ENCODE measurements at regions not wholly inside any gene's neighbourhood (a gene's known extent, or its start where the extent isn't known, plus 50 kb on each side); places are given as distances from the start of the nearest gene placed in this dataset.

- no peak for TF ChIP-seq TAF1 (IDR thresholded peaks at IDR 0.05; ENCODE audit: low read depth, low read length)
- FAIRE-seq (no peak), DNase-seq (ENCODE audit: insufficient read length, low spot score) (no peak)
Measured at GRCh38 chr10:44818041-44818649, 93.0 kb upstream of the TMEM72 start.

- FAIRE-seq (no peak), DNase-seq (ENCODE audit: insufficient read length, low spot score) (no peak)
- TF ChIP-seq POU2F2 (IDR thresholded peaks at IDR 0.05; ENCODE audit: low read depth, low read length) (no peak), SPI1 (IDR thresholded peaks at IDR 0.05; ENCODE audit: low read depth, low read length) (no peak), PAX5 (IDR thresholded peaks at IDR 0.05; ENCODE audit: insufficient read depth, low read length, severe bottlenecking) (no peak)
Measured at GRCh38 chr10:44818701-44819127, 92.4 kb upstream of the TMEM72 start.

- FAIRE-seq (no peak), DNase-seq (ENCODE audit: insufficient read length, low spot score) (no peak)
- TF ChIP-seq TAF1 (IDR thresholded peaks at IDR 0.05; ENCODE audit: low read depth, low read length) (no peak), POLR2AphosphoS5 (IDR thresholded peaks at IDR 0.05; ENCODE audit: low read depth, low read length) (no peak)
Measured at GRCh38 chr10:44820094-44820493, 91.0 kb upstream of the TMEM72 start.

GRCh38 chr10:44821290-44821689 is 89.8 kb upstream of the TMEM72 start:
- FAIRE-seq (no peak), DNase-seq (ENCODE audit: insufficient read length, low spot score) (no peak)
- TF ChIP-seq TAF1 (IDR thresholded peaks at IDR 0.05; ENCODE audit: low read depth, low read length) (no peak), SPI1 (IDR thresholded peaks at IDR 0.05; ENCODE audit: low read depth, low read length) (no peak), POLR2A (IDR thresholded peaks at IDR 0.05; ENCODE audit: low read depth, low read length) (no peak), POU2F2 (IDR thresholded peaks at IDR 0.05; ENCODE audit: low read depth, low read length) (no peak), PAX5 (IDR thresholded peaks at IDR 0.05; ENCODE audit: insufficient read depth, low read length, severe bottlenecking) (no peak), POLR2AphosphoS5 (IDR thresholded peaks at IDR 0.05; ENCODE audit: low read depth, low read length) (no peak)

- DNase-seq (ENCODE audit: insufficient read length, low spot score) (no peak), FAIRE-seq (no peak)
- TF ChIP-seq POLR2A (IDR thresholded peaks at IDR 0.05; ENCODE audit: low read depth, low read length) (no peak), PAX5 (IDR thresholded peaks at IDR 0.05; ENCODE audit: insufficient read depth, low read length, severe bottlenecking) (no peak), TAF1 (IDR thresholded peaks at IDR 0.05; ENCODE audit: low read depth, low read length) (no peak), SPI1 (IDR thresholded peaks at IDR 0.05; ENCODE audit: low read depth, low read length) (no peak), POU2F2 (IDR thresholded peaks at IDR 0.05; ENCODE audit: low read depth, low read length) (no peak), POLR2AphosphoS5 (IDR thresholded peaks at IDR 0.05; ENCODE audit: low read depth, low read length) (no peak)
Measured at GRCh38 chr10:44822349-44822748, 88.8 kb upstream of the TMEM72 start.

GRCh38 chr10:44822966-44823365 is 88.2 kb upstream of the TMEM72 start:
- FAIRE-seq: no peak
- TF ChIP-seq POLR2AphosphoS5 (IDR thresholded peaks at IDR 0.05; ENCODE audit: low read depth, low read length): no peak
- TF ChIP-seq POLR2A (IDR thresholded peaks at IDR 0.05; ENCODE audit: low read depth, low read length): no peak
- no peak for TF ChIP-seq PAX5 (IDR thresholded peaks at IDR 0.05; ENCODE audit: insufficient read depth, low read length, severe bottlenecking)
- no peak for TF ChIP-seq TAF1 (IDR thresholded peaks at IDR 0.05; ENCODE audit: low read depth, low read length)
- no peak for TF ChIP-seq POU2F2 (IDR thresholded peaks at IDR 0.05; ENCODE audit: low read depth, low read length)
- TF ChIP-seq SPI1 (IDR thresholded peaks at IDR 0.05; ENCODE audit: low read depth, low read length): no peak

GRCh38 chr10:44824607-44825006 is 86.5 kb upstream of the TMEM72 start:
- TF ChIP-seq SPI1 (IDR thresholded peaks at IDR 0.05; ENCODE audit: low read depth, low read length): no peak
- no peak for TF ChIP-seq POLR2AphosphoS5 (IDR thresholded peaks at IDR 0.05; ENCODE audit: low read depth, low read length)
- no peak for TF ChIP-seq POLR2A (IDR thresholded peaks at IDR 0.05; ENCODE audit: low read depth, low read length)
- TF ChIP-seq PAX5 (IDR thresholded peaks at IDR 0.05; ENCODE audit: insufficient read depth, low read length, severe bottlenecking): no peak
- TF ChIP-seq POU2F2 (IDR thresholded peaks at IDR 0.05; ENCODE audit: low read depth, low read length): no peak
- TF ChIP-seq TAF1 (IDR thresholded peaks at IDR 0.05; ENCODE audit: low read depth, low read length): no peak
- FAIRE-seq (no peak), DNase-seq (ENCODE audit: insufficient read length, low spot score) (no peak)

More at GRCh38 chr10:44822966-44823365, 88.2 kb upstream of the TMEM72 start:
- DNase-seq (ENCODE audit: insufficient read length, low spot score): no peak

- TF ChIP-seq POLR2A (IDR thresholded peaks at IDR 0.05; ENCODE audit: low read depth, low read length) (no peak), POU2F2 (IDR thresholded peaks at IDR 0.05; ENCODE audit: low read depth, low read length) (no peak), PAX5 (IDR thresholded peaks at IDR 0.05; ENCODE audit: insufficient read depth, low read length, severe bottlenecking) (no peak), SPI1 (IDR thresholded peaks at IDR 0.05; ENCODE audit: low read depth, low read length) (no peak), TAF1 (IDR thresholded peaks at IDR 0.05; ENCODE audit: low read depth, low read length) (no peak), POLR2AphosphoS5 (IDR thresholded peaks at IDR 0.05; ENCODE audit: low read depth, low read length) (no peak)
- FAIRE-seq (no peak), DNase-seq (ENCODE audit: insufficient read length, low spot score) (no peak)
Measured at GRCh38 chr10:44827431-44828006, 83.6 kb upstream of the TMEM72 start.

- FAIRE-seq (no peak), DNase-seq (ENCODE audit: insufficient read length, low spot score) (no peak)
- TF ChIP-seq SPI1 (IDR thresholded peaks at IDR 0.05; ENCODE audit: low read depth, low read length): no peak
- no peak for TF ChIP-seq POU2F2 (IDR thresholded peaks at IDR 0.05; ENCODE audit: low read depth, low read length)
- TF ChIP-seq PAX5 (IDR thresholded peaks at IDR 0.05; ENCODE audit: insufficient read depth, low read length, severe bottlenecking): no peak
- TF ChIP-seq POLR2AphosphoS5 (IDR thresholded peaks at IDR 0.05; ENCODE audit: low read depth, low read length): no peak
- TF ChIP-seq POLR2A (IDR thresholded peaks at IDR 0.05; ENCODE audit: low read depth, low read length): no peak
- no peak for TF ChIP-seq TAF1 (IDR thresholded peaks at IDR 0.05; ENCODE audit: low read depth, low read length)
Measured at GRCh38 chr10:44828508-44829142, 82.5 kb upstream of the TMEM72 start.

- TF ChIP-seq PAX5 (IDR thresholded peaks at IDR 0.05; ENCODE audit: insufficient read depth, low read length, severe bottlenecking) (no peak), POU2F2 (IDR thresholded peaks at IDR 0.05; ENCODE audit: low read depth, low read length) (no peak), SPI1 (IDR thresholded peaks at IDR 0.05; ENCODE audit: low read depth, low read length) (no peak), POLR2AphosphoS5 (IDR thresholded peaks at IDR 0.05; ENCODE audit: low read depth, low read length) (no peak), TAF1 (IDR thresholded peaks at IDR 0.05; ENCODE audit: low read depth, low read length) (no peak), POLR2A (IDR thresholded peaks at IDR 0.05; ENCODE audit: low read depth, low read length) (no peak)
- DNase-seq (ENCODE audit: insufficient read length, low spot score) (no peak), FAIRE-seq (no peak)
Measured at GRCh38 chr10:44829426-44829825, 81.7 kb upstream of the TMEM72 start.

Data from GM12891 (cell line).